ENCODE measurements at regions not wholly inside any gene's neighbourhood (a gene's known extent, or its start where the extent isn't known, plus 50 kb on each side); places are given as distances from the start of the nearest gene placed in this dataset.
A peak's percentile ranks its signal among the peaks of the same experiment; 100 is the strongest.
"Not testable (repeated sequence)": the region's sequence is repeated elsewhere in the genome, so short reads cannot be mapped to it uniquely, and the experiment has no call there.

GRCh38 chr13:55069746-55070145 is 2041.1 kb downstream of the OLFM4 start:
- DNase-seq = no peak

DNA sequence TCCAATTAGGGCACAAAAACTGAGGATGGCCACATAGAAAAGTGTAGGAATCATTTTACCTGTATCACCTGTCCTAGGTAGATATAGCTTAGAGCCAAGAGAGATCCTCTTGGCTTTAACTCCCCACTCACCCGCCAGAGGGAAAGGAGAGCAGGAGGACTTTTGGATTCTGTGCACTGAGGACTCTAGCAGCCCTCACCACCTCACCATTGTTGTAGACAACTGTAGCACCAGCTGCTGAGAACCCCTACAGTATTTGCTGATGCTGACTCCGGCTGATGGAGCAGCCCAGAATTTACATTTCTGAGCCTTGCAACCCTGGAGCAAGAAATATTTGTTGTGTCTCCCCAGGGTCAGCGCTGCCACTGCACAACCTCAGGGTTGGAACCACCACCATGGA is 2044.4 kb downstream of the OLFM4 start:
- no peak for DNase-seq

- no peak for DNase-seq
Observed at GRCh38 chr13:55084630-55085029, 2056.0 kb downstream of the OLFM4 start.

- DNase-seq = no peak
Observed at GRCh38 chr13:55087085-55087484, 2053.6 kb upstream of the PRR20A start.

DNA sequence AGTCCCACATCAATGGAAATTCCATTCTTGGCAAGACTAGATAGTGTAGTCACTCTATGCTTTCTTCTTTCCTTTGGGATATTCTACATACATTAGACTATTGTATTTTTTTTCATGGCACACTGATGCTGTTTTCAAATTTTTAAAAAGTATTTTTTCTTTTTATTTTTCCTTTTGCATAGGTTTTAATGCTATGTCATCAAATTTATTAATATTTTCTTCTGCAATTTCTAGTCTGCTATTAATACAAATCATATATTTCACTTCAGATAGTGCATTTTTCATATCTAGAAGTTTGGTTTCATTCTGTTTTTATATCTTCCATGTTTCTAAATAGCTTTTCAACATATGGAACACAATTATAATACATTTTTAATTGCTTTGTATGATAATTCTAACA is 2050.1 kb upstream of the PRR20A start:
- no peak for DNase-seq

DNA sequence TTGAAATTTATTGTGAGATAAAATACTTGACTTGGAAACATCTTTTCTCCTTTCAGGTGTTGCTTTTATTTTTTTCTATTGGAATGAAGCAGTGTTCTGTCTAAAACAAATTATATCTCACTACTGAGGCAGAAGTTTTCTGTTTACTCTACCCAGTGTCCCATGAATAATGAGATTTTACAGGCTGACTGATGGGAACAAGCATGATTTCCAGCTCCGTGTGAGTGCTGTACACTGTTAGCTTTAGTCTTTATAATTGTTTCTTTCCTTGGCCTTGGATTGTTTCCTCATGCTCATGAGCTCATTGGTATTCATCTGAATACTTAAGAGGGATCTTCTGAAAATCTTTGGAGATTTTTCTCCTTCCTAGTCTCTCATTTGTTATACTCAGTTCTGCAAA is 2049.5 kb upstream of the PRR20A start:
- DNase-seq = no peak

- DNase-seq = no peak
Observed at GRCh38 chr13:55106509-55106908, 2034.2 kb upstream of the PRR20A start.

GRCh38 chr13:55120631-55121030 is 2020.1 kb upstream of the PRR20A start:
- no peak for DNase-seq

DNA sequence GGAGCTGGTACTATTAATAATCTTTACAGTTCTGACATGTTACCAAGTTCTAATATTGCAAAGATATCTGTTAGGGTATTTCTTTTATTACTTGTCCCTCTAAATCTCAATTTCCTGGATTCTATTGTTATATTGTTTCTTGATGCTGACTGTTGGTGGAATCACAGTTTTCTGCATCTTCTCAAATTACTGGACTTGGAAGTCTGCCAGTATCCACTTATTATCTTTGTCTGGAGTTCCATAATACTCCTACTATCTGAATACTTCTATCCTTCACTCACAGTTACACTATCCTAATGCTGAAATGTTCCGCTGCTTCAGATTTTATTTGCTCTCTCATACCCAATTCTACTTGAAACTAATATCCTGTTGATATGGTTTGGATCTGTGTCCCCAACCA is 1985.7 kb upstream of the PRR20A start:
- no peak for DNase-seq

- DNase-seq = no peak
Observed at GRCh38 chr13:55159765-55160164, 1981.0 kb upstream of the PRR20A start.

- peak; percentile 84 for DNase-seq
Observed at GRCh38 chr13:55160867-55161266, 1979.9 kb upstream of the PRR20A start.

DNA sequence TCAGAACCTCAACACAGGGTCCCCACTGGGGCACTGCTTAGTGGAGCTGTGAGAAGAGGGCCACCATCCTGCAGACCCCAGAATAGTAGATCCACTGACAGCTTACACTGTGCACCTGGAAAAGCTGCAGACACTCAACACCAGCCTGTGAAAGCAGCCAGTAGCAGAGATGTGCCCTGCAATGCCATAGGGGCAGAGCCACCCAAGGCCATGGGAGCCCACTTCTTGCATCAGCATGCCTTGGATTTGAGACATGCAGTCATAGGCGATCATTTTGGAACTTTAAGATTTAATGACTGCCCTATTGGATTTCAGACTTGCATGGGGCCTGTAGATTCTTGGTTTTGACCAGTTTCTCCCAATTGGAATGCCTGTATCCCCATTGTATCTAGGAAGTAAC is 1962.1 kb upstream of the PRR20A start:
- DNase-seq = not testable (repeated sequence)

GRCh38 chr13:55190996-55191395 is 1949.7 kb upstream of the PRR20A start:
- DNase-seq = no peak

- no peak for DNase-seq
Observed at GRCh38 chr13:55199134-55199533, 1941.6 kb upstream of the PRR20A start.

- no peak for DNase-seq
Observed at GRCh38 chr13:55214841-55215345, 1925.8 kb upstream of the PRR20A start.

GRCh38 chr13:55219538-55219937 is 1921.2 kb upstream of the PRR20A start:
- no peak for DNase-seq

- no peak for DNase-seq
Observed at GRCh38 chr13:55229906-55230569, 1910.7 kb upstream of the PRR20A start.

GRCh38 chr13:55230570-55230908 is 1910.2 kb upstream of the PRR20A start:
- DNase-seq = no peak

DNA sequence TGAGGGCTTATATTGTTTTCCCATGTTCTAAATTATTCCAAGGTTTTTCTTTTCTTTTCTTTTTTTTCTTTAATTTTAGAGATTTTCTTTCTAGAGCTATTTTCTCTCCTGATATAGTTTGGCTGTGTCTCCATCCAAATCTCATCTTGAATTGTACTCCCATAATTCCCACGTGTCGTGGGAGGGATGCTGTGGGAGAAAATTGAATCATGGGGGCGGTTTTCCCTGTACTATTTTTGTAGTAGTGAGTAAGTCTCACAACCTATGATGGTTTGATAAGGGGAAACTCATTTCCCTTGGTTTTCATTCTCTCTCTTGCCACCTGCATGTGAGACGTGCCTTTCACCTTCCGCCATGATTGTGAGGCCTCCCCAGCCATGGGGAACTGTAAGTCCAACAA is 1906.4 kb upstream of the PRR20A start:
- no peak for DNase-seq

GRCh38 chr13:55245005-55245644 is 1895.6 kb upstream of the PRR20A start:
- DNase-seq = no peak

- DNase-seq = no peak
Observed at GRCh38 chr13:55255236-55255635, 1885.5 kb upstream of the PRR20A start.

GRCh38 chr13:55263045-55263444 is 1877.7 kb upstream of the PRR20A start:
- DNase-seq = no peak

GRCh38 chr13:55266644-55267043 is 1874.1 kb upstream of the PRR20A start:
- DNase-seq = no peak

DNA sequence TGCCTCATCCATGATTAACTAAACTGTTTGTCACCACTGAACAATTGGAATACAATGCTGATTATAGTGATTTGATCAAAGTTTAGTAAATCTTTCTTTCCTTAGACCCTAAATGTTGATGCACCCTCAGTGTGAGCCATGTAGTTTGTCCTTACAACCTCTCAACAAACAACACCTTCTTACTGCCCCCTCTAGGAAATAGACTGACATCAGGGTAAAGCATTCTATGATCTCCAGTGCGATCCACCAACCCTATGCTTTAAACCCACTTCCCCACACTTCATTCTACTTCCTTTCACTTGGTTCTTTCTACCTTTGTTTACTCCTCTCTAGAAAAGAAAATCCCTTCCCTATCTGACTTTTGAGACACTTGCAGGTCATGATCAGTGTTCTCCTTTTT is 1842.5 kb upstream of the PRR20A start:
- DNase-seq = no peak

DNA sequence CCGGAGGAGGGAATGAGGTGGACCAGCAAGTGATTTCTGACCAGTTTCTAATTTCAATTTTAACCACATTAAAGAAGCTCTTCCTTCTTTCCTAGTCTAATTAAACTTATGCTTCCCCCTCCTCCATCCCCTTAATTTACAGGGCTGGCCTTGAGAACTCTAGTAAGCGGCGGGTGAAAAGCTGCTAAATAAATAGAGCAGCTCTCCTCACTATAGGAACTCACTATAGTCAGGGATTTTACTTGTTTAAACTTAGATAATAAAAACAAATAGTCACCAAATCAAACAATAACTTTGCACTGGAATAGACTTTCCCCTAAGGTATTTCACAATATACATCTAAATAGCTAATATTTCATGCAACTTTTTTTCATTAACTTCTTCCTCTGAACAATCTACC is 1838.2 kb upstream of the PRR20A start:
- no peak for DNase-seq
